ENCODE measurements at regions not wholly inside any gene's neighbourhood (a gene's known extent, or its start where the extent isn't known, plus 50 kb on each side); places are given as distances from the start of the nearest gene placed in this dataset.

DNA sequence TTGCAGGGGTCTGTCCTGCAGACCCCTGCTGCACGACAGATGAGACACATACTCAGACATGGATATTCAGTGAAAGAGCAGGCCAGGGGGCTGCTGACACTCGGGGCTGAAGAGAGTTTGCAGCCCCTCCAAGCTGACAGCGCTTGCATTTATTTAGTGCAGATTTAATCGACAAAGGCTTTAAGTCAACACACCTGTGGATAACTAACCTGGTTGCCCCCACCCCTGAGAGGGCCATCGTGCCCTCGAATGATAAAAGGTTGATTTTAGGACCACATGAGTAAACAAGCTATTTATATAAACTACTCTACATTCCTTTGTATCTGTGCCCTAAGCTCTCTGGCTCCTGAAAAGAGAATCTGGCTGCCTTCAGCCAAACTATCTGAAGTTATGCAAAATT lies 708.2 kb upstream of the LRRN3 start:
- Histone ChIP-seq H3K36me3 (replicated peaks in 1 of 2; ENCODE audit: control insufficient read depth in 1 of 2, insufficient read depth in 2 of 2, low read length in 2 of 2) (no peaks in the 10 kb centered on the region), H3K4me1 (ENCODE audit: control insufficient read depth in 1 of 2, insufficient read depth in 2 of 2, low read length in 2 of 2) (no peaks in the 10 kb centered on the region), H3K9ac (ENCODE audit: insufficient read depth, low read length, poor library complexity, severe bottlenecking) (no peak overlapping the region), H3K4me3 (replicated peaks in 1 of 3; ENCODE audit: low read depth in 2 of 3, low read length in 3 of 3) (no peak overlapping the region), H4K20me1 (ENCODE audit: insufficient read depth, low read length) (no peaks in the 10 kb centered on the region), H3K9me3 (replicated peaks in 1 of 2; ENCODE audit: control insufficient read depth in 1 of 2, insufficient read depth in 1 of 2, low read length in 2 of 2) (peaks cover 9 to 11% of the 10 kb centered on the region in 2 donors), H2AFZ (ENCODE audit: insufficient read depth, low read depth, low read length, poor library complexity, severe bottlenecking) (no peak overlapping the region), H3K4me2 (replicated peaks; ENCODE audit: extremely low read depth, low read length, poor library complexity, severe bottlenecking) (no peak overlapping the region), H3K27me3 (ENCODE audit: control insufficient read depth in 2 of 2, insufficient read depth in 2 of 2, low read length in 2 of 2) (no peaks in the 10 kb centered on the region), H3K27ac (ENCODE audit: low read depth in 1 of 2, low read length in 2 of 2) (no peak overlapping the region), H3K79me2 (ENCODE audit: insufficient read depth, low read length) (no peaks in the 10 kb centered on the region)
- Mint-ChIP-seq H3K36me3 (no peaks in the 10 kb centered on the region), H3K4me3 (no peak overlapping the region), H3K27ac (no peak overlapping the region), H3K9me3 (peaks cover 2 to 10% (median 3%) of the 10 kb centered on the region in 7 donors), H3K4me1 (no peaks in the 10 kb centered on the region), H3K27me3 (ENCODE audit: low read depth in 3 of 3) (peaks cover 0 to 2% (median 0%) of the 10 kb centered on the region in 3 donors)
- intact Hi-C loops (cut with micrococcal nuclease) = no loop called here
- no peak for DNase-seq
- TF ChIP-seq, protein P1, sequence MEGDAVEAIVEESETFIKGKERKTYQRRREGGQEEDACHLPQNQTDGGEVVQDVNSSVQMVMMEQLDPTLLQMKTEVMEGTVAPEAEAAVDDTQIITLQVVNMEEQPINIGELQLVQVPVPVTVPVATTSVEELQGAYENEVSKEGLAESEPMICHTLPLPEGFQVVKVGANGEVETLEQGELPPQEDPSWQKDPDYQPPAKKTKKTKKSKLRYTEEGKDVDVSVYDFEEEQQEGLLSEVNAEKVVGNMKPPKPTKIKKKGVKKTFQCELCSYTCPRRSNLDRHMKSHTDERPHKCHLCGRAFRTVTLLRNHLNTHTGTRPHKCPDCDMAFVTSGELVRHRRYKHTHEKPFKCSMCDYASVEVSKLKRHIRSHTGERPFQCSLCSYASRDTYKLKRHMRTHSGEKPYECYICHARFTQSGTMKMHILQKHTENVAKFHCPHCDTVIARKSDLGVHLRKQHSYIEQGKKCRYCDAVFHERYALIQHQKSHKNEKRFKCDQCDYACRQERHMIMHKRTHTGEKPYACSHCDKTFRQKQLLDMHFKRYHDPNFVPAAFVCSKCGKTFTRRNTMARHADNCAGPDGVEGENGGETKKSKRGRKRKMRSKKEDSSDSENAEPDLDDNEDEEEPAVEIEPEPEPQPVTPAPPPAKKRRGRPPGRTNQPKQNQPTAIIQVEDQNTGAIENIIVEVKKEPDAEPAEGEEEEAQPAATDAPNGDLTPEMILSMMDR (IDR thresholded peaks at IDR 0.05) = no peak
- 89% methylated on average over 1 of the region's 6 CpGs for WGBS (ENCODE audit: insufficient coverage)

GRCh38 chr7:110386006-110386405 lies 704.9 kb upstream of the LRRN3 start:
- H3K36me3 Mint-ChIP-seq = no peaks in the 10 kb centered on the region
- intact Hi-C loops (cut with micrococcal nuclease) = no loop called here
- Histone ChIP-seq H3K4me1 (ENCODE audit: control insufficient read depth in 1 of 2, insufficient read depth in 2 of 2, low read length in 2 of 2) (no peaks in the 10 kb centered on the region), H3K27me3 (ENCODE audit: control insufficient read depth in 2 of 2, insufficient read depth in 2 of 2, low read length in 2 of 2) (no peaks in the 10 kb centered on the region), H3K4me2 (replicated peaks; ENCODE audit: extremely low read depth, low read length, poor library complexity, severe bottlenecking) (no peak overlapping the region), H2AFZ (ENCODE audit: insufficient read depth, low read depth, low read length, poor library complexity, severe bottlenecking) (no peak overlapping the region), H3K36me3 (replicated peaks in 1 of 2; ENCODE audit: control insufficient read depth in 1 of 2, insufficient read depth in 2 of 2, low read length in 2 of 2) (no peaks in the 10 kb centered on the region), H3K4me3 (replicated peaks in 1 of 3; ENCODE audit: low read depth in 2 of 3, low read length in 3 of 3) (no peak overlapping the region), H3K9ac (ENCODE audit: insufficient read depth, low read length, poor library complexity, severe bottlenecking) (no peak overlapping the region), H4K20me1 (ENCODE audit: insufficient read depth, low read length) (no peaks in the 10 kb centered on the region), H3K79me2 (ENCODE audit: insufficient read depth, low read length) (no peaks in the 10 kb centered on the region), H3K27ac (ENCODE audit: low read depth in 1 of 2, low read length in 2 of 2) (no peak overlapping the region), H3K9me3 (replicated peaks in 1 of 2; ENCODE audit: control insufficient read depth in 1 of 2, insufficient read depth in 1 of 2, low read length in 2 of 2) (peaks cover 5 to 11% of the 10 kb centered on the region in 2 donors)
- no peaks in the 10 kb centered on the region for H3K4me1 Mint-ChIP-seq
- no peak for DNase-seq
- H3K27me3 Mint-ChIP-seq (ENCODE audit: low read depth in 3 of 3) = peaks cover 0 to 2% (median 1%) of the 10 kb centered on the region in 3 donors
- no peak overlapping the region for H3K27ac Mint-ChIP-seq
- H3K9me3 Mint-ChIP-seq = peaks cover 2 to 9% (median 3%) of the 10 kb centered on the region in 7 donors
- TF ChIP-seq, protein P1 (IDR thresholded peaks at IDR 0.05) = no peak
- H3K4me3 Mint-ChIP-seq = no peak overlapping the region
